NCI-H128 (cell line): ENCODE measurements at regions not wholly inside any gene's neighbourhood (a gene's known extent, or its start where the extent isn't known, plus 50 kb on each side); places are given as distances from the start of the nearest gene placed in this dataset.
A peak's percentile ranks its signal among the peaks of the same experiment; 100 is the strongest.
"Not testable (repeated sequence)": the region's sequence is repeated elsewhere in the genome, so short reads cannot be mapped to it uniquely, and the experiment has no call there.

ENCODE experiments used
- DNase-seq: peaks from one replicate; lab custom pipeline; 2025; ENCODE audit not compliant: unreplicated experiment; lab: John Stamatoyannopoulos, UW

GRCh38 chr18:34942276-34942675 lies 98.9 kb upstream of the MAPRE2 start:
- no peak for DNase-seq

DNA sequence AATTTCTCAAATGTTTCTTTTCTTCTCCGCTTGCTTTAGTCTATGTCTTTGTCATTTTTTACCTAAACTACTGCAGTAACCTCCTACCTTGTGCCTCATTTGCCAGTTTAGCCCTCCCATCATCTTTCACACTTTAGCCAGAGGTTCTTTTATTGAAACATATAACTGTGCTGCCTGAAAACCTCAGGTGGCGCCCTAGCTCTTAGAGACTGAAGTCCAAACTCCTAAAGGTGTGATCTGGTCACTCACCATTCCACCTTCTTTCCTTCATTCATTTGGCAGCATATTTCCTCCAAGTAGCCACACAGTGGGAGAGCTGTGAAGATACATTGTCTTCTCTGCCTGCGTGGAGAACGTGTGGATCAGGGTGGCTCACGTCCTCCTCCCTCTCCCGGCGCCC lies 98.2 kb upstream of the MAPRE2 start:
- DNase-seq: no peak

GRCh38 chr18:34943587-34943986 lies 97.6 kb upstream of the MAPRE2 start:
- no peak for DNase-seq

- DNase-seq: no peak
Measured at GRCh38 chr18:34947711-34948125, 93.5 kb upstream of the MAPRE2 start.

- DNase-seq: no peak
Measured at GRCh38 chr18:34951625-34952379, 89.4 kb upstream of the MAPRE2 start.

- DNase-seq: no peak
Measured at GRCh38 chr18:34953212-34953611, 88.0 kb upstream of the MAPRE2 start.

DNA sequence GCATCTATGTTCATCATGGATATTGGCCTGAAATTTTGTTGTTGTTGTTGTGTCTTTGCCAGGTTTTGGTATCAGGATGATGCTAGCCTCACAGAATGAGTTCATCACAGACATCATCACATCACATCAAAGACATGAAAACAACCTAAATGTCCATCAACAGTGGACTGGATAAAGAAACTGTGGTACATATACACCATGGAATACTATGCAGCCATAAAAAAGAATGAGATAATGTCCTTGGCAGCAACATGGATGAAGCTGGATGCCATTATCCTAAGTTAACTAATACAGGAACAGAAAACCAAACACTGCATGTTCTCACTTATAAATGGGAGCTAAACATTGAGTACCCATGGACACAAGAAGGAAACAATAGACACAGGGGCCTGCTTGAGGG lies 85.7 kb upstream of the MAPRE2 start:
- not testable (repeated sequence) for DNase-seq

DNA sequence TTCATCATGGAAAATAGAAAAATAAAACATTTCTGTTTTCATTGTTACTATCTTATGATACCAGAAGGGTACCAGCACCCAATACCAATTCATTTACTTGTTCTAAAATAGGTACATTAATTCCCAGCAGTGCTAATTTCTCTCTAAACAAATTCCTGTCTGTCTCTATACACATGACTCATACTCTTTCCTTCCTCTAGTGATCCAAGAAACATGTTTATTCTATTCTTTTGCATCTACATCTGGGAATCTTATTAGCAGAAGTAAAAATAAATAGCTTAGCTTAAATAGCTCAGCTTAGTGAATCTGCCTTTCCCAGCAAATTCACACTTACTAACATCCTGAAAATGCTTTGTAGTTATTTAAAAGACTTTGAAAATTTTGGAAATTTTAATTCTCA lies 84.5 kb upstream of the MAPRE2 start:
- no peak for DNase-seq

DNA sequence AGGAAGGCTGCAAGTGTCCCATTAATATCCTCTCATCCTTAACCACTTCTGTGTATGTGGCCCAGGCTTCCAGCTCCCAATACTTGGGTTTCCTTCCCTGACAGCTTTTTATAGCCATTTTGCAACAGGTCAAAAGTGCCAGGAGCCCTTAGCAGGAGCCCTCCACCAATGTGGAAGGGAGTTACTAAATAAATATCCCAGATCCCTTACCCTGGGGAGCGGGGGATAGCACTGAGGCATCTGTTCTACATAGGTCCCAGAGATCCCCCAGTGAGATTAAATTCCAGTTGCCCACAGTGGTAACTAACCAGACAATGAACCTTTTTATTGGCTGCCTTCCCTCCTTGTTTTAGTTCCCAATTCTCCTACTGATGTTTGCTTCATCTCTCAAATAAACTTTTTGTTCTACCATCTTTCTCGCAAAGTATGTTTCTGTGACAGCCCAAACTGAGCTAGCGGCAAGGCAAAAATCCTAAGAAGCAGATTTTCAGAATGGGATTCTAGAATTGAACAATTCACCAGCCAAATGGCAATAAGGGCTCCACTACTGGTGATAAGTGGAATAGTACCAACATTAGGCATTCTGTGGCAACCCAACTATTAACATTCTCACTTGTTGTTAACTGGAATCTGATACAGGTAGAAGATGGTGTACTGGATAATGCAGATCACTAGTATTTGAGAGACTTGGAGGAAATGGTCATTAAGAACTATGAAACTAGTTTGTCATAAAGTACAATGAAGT lies 83.9 kb upstream of the MAPRE2 start:
- no peak for DNase-seq

DNA sequence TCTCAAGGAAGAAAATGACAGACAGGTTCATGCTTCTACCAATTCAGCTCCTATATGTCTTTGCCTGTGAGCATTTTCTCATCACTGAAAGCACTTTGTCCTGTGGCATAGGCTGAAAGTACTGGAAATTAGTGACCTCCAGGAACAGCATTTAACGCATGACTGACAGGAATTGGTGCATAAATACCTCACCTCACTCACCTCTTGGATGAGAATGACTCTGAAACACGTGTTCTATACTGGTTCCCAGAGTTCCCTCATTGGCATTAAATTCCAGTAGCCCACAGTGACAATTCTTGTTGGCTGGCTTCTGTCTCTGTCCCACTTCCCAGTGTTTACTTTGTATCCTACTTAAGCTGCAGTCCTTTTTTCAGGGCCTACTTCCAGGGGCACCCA lies 83.4 kb upstream of the MAPRE2 start:
- DNase-seq: no peak

DNA sequence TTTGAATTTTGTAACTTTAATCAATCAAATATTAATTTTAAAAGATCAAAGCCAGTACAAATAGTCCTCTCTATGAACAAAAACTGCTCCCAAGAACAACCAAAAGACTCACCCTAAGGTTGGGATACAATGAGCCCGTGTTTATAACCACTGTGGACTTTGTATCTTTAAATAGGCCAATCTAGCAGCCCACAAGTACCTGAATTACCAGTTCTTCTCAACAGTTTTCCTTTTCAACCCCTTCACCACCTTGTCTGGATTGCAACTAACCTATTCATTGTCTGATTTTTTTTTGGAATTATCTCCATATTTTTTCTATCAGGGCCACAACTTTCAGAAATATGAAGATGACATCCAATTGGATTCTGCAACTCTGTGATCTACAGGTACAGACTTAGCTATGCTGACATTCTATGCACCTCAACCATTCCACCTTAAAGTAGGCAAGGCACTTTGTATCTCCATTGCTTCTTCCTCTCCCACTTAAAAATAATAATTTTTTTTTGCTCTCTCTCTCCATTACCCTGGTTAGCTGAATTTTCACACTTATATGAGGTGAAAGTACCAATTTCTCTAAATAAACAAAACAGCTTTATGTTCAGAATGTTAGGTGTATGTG lies 81.9 kb upstream of the MAPRE2 start:
- DNase-seq: no peak

GRCh38 chr18:34959989-34960388 lies 81.2 kb upstream of the MAPRE2 start:
- no peak for DNase-seq

DNA sequence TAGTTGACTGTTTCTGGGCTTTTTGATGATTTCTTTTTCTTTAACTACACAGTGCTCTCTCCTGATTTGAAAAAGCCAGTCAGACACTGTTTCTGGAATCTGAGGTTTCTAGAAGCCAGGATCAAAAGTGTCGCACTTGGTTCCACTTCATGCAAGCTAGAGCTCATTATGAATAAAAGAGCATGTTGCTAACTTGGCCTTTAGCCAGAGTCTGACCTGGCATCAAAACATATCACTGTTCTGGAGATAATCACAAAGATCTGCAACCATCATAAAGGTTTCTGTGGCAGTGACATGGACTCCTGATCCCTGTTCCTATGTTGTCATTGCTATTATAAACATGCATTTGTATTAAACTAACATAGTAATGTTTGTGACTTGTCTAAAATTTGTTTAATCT lies 76.1 kb upstream of the MAPRE2 start:
- DNase-seq: peak; percentile 42

DNA sequence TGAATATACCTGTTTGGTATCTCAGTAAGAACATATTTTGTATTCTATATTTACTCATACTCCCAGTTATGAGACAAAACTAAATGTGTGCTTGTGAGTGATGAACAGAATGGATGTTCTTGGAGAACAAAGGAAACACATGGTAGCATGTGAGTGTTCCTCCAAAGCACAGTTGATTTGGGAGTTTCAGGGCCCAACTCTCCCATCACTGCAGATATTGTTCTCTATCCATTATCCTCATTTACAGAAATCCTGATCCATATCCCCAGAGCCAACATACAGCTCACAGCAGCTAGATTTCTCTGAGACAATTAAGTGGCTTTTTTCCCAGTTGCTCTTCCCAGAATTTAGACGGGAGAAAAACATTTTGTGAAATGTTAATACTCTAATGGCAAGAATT lies 75.6 kb upstream of the MAPRE2 start:
- DNase-seq: no peak

- no peak for DNase-seq
Measured at GRCh38 chr18:34970106-34970505, 71.1 kb upstream of the MAPRE2 start.

GRCh38 chr18:34971313-34971712 lies 69.9 kb upstream of the MAPRE2 start:
- DNase-seq: no peak

DNA sequence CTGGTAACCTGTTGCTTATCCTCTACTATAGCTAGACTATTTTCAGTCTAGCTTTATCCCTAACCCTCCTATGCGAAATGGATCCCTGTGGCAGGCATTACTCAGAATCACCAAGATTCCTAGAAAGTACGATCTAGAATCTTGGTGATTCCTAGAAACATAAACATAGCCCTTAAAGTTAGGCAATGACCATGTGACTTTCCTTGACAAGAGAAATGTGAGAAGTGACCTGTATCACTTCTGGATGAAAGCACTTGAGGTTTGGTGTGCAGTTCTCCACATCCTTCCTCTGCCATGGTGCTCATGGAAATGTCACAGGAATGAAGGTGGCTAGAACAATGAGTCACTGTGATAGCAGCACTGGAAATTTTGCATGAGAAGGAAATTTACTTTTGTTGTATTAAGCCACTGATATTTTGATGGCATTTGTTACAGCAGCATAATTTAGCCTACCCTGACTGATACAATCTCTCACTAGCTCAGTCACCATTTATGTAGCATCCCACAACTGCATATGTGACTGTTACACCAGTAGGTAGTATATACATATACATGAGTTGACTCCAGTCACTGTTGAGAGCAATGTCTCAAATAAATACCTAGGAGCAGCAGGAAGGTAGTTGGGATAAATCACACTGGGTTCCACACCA lies 68.3 kb upstream of the MAPRE2 start:
- no peak for DNase-seq

GRCh38 chr18:34976123-34976522 lies 65.1 kb upstream of the MAPRE2 start:
- DNase-seq: no peak

DNA sequence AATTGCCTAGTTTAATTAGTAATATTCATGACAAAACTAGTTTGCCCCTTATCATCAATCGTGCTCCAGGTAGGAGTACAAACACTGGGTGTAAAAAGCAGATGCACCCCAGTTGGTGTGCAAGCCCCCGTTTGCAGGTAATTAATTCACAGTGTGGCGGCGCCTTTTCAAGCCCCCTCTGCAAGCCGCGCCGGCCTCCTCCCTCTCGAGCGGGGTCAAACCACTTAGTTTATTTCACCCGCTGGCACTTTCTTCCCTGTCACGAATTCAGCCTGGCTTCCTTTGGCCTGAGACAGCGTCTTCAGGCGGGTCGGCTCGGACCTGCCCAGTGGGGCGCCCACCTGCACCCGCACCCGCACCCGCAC lies 64.7 kb upstream of the MAPRE2 start:
- DNase-seq: no peak

- DNase-seq: peak; percentile 67
Measured at GRCh38 chr18:34976899-34977837, 64.0 kb upstream of the MAPRE2 start.
